NCI-H1417 treated with DMSO at 0.1 percent for 48 hours (cell line): ENCODE measurements at regions not wholly inside any gene's neighbourhood (a gene's known extent, or its start where the extent isn't known, plus 50 kb on each side); places are given as distances from the start of the nearest gene placed in this dataset.
"Not testable (repeated sequence)": the region's sequence is repeated elsewhere in the genome, so short reads cannot be mapped to it uniquely, and the experiment has no call there.

Source experiments
- DNase-seq: peaks from one replicate; lab custom pipeline; 2025; lab: John Stamatoyannopoulos, UW

DNA sequence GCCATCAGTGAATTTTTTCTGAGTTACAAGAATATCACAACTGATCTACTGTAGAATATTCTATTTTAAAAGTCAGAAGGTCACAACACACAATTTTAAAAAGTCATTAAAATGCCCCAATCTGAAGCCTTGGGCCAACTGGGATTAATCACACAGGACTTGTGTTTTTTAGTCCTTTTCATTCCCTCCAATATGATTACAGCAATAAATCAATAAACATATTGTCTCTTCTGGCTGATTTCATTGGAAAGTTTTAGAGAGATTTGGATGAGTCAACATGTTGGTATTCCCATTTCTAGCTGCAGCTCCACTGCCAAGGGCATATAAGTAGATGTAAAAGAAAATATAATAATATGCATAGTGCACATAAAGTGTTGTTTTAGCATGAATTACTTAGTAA, 85.8 kb downstream of the NIBAN1 start:
- DNase-seq = no peak

DNA sequence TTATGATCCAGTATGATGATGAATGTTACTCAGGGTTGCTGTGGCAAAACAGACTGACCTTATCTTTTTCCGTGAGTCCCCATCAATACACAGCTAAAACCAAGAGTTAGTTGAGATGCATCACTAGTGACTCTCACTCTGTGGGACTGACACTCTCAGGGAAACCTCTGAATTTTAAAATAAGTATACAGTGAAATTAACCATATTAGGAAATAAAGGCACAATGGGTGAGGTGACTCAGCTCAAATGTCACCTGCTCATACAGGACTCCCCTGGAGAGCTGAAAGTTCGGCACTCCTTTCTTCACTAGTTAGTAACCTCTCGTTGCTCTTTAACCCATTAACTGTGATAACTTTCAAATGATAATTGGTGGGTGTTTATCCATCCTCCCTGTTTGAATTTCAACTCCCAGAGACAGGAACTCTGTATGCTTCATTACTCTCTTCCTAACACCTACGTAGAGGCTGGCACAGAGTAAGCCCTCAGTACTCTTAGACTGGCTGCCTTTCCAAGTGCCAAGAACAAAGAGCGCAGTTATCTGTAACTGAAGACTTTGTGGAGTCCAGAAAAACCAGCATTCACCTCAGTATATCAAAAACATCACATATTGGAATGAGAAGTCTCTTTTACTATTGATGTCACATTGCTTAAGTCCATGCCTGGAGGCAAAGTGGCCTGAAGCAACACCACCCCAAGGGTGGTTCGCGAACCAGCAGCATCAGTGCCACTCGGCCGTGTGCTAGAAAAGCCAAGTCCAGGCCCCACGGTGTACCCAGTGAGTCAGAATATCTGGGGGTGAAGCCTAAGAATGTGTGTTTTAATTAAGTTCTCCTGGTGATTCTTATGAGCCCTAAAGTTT, 91.1 kb downstream of the NIBAN1 start:
- no peak for DNase-seq

DNA sequence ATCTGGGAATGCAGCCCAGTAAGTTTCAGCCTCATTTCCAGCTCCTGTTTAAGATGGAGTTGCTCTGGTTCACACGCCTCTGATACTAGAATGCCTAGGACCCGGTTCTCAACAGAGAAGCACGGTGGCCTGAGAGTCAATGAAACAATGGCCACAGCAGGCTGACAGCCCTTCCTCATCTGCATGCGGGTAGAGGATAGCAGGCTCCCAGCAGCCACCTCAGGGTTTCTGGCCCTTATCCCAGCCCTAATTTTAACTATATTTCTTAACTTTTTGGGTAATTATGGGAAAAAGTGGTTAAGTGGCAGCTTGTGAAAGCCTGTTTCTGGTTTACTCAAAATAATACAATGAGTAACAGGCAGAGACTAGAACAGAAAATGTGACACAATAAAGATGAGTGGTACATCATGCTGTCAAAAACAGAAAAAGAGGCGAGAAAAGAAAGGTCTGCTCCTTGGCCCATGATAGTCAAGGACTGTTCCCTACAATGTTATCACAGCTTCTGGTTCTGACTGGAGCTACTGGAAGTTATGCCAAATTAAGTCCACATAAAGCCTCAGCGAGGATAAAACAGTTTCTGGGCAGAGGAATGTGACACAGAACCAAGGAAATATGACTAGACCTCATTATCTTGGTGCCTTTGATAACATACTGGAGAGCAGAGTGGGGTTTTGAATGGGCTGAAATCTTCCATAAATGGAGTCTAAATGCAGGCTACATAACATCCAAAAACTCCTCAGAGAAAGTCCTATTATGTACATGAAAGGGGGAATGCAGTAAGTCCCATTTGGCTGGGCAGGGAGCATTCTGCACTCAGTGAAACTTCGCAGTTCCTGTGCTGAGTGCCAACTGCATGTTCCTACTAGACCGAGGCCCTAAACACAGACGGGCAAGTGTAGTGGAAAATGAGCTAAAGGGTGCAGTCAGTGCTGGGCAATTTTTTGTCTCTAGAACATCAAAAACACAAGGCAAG, 92.1 kb downstream of the NIBAN1 start:
- DNase-seq = no peak

DNA sequence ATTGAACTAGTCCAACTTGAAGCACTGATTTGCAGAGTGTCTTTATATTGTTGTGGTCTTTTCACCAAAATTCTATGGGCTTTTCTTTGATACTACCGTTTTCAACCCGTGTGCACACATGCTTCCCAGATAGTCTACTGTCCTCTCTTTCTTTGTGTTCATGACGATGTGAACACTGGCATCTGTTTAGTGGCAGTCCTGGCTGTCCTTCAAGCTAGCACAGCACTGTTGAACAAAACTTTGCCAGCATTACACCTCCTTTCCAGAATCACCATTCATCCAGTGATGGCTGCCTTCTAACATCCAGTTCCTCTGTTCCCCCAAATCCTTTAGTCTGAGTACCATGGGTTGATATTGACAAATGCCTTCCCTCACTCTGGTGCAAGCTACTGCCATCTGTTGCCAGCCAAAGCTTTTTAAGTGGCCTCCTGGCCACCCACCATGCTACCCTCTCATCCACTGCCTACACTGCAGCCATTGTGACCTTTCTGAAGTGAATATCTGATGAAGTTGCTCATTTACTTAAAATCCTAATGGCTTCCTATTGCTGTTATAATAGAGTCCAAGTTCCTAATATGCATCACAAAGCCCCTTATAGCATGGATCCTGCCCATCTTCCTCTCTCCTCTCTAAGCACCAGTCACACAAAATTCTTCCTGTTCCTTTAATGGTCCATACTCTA, 94.3 kb downstream of the NIBAN1 start:
- DNase-seq = no peak

DNA sequence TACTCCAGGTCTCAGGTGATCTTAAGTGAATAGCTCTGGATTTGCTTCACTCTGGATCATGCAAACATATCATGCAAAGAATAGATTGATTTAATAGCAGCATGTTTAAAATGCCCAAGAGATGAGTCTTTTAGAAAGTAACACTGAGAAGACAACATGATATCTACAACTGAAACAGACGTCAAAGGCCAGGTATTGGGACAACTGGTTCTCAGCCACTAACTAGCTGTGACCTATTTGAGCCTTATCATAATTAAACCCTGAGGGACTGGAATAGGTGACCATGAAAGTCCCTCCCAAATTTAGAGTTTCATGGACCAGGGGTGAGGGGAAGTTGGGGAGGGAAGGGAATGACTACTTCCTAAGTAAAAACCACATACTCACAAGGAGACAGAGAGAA, 95.7 kb downstream of the NIBAN1 start:
- DNase-seq = no peak

DNA sequence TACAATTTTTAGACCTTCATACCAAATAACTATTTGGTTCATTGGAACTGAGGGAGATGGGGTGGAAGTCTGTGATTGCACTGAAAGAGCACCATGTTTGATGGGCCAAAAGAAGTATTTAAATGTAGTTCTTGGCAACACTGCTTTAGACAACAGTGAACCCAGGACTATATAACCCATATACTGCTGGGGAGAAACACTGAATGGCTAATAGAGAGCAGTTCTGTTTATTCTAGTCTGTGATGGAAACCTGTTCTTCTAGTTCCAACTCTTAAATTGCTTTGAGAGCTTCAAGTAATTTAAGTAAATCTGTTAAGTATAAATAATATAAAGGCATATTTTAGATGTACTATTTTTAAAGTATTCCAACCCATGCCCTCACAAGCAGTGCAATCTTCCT, 96.3 kb downstream of the NIBAN1 start:
- no peak for DNase-seq

DNA sequence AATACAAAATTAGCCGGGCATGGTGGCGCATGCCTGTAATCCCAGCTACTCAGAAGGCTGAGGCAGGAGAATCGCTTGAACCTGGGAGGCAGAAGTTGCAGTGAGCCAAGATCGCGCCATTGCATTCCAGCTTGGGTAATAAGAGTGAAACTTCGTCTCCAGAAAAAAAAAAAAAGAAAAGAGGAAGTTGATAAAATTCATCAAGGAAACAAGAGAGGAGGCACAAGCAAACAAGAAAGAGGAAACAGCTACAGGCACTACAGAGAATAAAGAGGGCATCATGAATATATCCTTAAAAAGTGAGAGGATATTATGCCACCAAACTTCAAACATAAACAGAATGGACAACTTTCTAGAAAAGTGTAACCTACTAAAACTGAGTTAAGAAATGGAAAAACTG, 98.3 kb downstream of the NIBAN1 start:
- not testable (repeated sequence) for DNase-seq

DNA sequence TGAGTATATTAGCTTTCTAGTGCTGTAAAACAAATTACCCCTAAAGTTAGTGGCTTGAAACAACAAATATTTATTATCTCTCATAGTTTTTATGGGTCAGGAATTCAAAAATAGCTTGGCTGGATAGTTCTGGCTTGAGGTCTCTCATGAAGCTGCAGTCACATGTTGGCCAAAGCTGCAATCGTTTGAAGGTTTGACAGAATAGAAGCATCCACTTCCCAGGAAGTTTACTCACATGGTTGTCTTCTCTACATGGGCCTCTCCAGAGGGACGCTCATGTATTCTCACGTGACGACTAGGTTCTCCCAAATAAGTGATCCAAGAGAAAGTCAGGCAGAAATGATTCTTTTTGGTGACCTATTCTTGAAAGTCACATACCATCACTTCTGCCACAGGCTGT, 99.1 kb downstream of the NIBAN1 start:
- DNase-seq = no peak

DNA sequence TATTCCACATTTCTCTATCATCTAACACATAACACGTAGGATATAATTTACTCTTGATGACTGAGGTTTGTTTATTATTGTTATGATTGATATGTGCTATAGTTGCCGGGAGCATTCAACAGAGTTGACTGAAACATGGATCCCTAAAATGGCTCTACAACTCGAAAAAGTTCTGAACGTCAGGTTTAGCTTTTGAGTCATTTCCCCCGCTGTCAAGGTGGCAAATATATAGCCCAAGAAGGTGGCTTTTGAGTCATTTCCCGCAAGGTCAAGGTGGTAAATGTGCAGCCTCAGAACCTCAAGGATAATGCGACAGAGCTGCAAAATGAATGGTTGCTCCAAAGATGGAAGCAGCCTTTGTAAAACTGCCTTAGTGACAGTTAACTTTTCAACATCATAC, 104.0 kb downstream of the NIBAN1 start:
- no peak for DNase-seq

DNA sequence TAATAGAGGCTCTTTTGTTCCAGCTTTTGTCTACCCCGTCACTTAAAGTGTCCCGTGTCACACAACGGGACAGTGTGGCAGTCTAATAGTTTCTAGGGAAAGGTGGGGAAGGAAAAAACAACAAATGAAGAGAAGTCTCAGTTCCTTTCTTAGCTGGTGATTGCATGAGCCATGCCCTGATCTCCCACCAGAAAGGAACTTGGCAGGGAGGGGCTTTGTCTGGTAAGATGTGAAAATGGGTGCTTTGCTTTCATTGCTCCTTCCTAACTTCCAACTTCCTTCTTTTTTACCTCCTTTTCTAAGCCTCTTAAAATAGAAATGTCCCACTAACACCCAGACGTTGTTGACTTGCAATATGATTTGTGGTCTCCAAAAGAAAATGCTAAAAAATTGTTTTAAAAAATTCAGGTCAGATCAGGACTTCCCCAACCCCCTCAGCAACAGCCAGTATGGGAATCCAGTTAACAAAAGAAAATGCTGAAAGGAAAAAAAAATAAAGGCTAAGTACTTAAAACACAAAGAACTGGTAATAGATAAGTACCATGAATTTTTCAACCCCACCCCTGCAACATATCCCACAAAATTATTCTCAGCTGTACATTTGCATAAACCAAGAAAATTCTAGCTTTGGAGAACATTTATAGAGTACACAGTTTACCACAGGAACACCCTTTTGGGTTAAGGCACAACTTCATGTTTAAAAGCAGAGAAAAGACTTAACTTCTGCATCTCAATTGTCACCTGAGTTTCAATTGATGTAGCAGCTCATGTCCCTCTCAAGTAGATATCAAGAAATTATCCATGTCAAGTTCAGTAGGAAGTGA, 106.2 kb downstream of the NIBAN1 start:
- DNase-seq = no peak

DNA sequence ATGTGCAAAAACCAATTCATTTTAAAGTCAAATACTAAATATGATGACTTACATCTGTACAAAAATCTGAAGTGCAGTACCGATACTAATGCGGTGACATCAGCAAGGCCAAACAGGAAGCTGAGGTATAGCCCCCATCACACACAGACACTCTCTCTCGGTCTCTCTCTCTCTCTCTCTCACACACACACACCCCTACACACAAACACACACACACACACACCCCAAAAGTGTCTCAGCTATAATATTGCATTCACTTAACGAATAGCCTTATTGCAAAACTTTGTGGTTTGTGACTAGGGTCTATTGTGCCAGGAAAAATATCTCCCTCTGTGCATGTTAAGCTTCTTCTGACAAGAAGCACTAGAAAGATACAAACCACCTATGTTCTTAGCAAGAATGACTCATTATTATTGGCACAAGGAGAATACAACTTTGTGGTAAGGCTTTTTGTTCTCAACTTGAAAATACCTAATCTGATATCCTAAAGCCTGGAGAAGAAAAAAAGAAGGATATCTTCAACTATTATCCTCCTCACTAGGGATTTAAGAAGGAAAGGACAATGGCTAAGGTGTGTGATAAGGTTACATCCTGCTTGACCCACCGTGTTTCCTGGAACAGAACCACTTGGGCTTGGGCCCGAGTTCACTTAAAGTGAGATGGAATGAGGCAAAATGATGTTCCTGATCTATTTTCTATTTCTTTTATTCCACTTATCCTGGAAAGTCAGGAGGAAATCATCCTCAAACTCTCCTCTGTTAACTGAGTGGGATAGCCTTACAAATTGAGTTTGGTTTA, 107.1 kb downstream of the NIBAN1 start:
- DNase-seq = no peak

DNA sequence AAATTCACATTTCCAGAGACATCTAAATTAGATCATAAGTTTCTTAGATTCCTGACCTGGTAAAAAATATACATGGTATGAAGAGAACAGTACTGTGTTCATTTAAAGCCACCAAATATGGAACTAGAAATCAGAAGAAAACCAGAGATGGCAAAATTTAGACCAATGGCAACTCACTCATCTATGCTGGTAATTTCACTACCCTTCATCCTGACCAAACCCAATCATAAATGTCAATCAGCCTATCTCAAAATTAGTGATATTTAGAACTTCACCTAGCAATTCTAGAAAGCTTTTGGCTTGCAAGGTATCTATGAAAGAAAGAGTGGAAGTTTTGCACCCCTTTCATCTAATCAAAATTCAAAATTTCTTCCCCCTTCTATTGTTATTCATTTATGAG, 107.7 kb downstream of the NIBAN1 start:
- no peak for DNase-seq

DNA sequence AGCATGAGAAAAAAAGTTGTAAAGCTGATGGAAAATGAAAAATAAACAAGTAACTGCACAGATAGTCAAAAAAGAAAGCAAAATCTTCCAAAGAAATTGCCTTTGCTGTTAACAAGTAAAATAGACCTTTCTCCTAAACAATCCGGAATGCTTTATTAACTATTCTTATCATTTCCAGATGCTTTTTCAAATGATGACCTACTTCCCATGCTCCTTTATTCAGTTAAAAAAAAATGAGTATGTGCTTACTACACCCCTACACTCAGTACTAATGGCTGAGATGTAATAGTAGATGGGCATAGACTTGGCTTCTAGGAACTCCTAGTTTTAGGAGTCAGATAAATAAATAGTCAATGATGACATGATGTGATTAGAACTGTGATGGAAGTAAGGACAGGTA, 108.5 kb downstream of the NIBAN1 start:
- no peak for DNase-seq

DNA sequence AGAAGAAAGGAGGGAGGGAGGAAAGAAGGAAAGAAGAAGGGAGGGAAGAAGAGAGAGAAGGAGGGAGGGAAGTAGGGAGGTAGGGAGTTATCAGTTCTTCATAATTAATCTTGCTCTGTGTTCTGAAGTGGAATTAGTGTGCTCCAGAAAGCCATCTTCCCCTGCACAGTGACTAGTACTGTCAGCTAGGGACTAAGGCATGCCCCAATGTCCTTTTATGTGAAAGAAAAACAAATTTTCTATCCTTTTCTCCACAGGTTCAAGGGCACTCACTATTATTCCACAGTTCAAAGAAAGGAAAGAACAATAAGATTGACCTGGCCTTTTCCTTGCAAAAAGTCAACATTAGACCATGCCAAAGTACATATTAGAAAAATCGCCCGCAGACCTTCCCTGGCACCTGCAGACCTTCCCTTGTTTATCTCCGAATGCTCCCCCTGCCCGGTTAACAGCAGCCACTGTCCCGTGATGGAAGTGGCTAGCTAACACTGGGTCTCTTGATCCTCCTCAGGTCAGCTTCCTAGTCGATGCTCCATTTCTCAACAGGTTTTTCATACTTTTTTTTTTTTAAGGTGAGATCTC, 107.2 kb upstream of the EDEM3 start:
- DNase-seq = no peak

DNA sequence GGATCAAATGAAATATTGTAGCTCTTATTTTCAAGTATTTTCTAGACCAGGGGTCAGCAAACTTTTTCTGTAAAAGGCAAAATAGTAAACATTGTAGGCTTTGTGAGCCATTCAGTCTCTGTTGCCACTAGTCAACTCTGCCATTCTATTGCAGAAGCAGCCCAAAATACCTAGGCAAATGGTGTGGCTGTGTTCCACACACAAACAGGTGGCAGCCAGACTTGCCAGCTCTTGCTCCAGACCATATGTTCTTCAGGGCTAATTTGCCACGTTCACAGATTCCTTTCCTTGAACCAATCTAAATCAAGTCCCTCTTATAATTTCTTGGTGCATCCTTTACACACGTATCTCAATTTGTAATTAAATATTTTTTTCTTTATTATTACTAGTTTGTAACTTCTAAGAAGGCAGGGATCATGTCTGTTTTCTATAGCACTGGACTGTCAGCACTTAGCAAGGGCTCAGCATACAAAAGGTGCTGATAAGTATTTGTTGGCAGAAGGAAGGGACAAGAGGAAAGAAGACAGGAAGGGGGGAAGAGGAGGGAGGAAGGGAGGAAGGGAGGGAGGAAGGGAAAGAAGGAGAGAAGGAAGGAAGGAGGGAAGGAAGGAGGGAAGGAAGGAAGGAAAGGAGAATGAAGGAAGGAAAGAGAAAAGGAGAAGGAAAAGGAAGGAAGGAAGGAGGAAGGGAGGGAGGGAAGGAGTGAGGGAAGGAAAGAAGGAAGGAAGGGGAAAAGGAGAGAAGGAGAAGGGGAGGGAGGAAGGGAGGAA, 106.5 kb upstream of the EDEM3 start:
- no peak for DNase-seq

DNA sequence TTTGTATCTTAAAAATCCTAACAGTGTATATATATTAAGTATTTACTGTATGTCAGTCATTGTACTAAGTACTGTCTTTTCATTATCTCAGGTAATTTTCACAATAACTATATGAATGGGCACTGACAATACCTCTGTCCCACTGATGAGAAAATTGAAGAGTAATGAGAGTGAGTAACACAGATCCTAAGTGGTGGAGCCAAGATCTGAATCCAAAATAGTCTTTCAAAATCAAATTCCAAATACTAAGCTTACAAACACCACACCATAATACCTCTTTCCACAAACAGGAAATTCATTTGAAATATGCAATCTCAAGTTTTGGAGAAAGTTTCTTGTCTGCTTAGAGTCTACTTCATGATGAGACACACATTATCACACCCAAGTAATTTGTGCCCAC, 105.9 kb upstream of the EDEM3 start:
- no peak for DNase-seq

DNA sequence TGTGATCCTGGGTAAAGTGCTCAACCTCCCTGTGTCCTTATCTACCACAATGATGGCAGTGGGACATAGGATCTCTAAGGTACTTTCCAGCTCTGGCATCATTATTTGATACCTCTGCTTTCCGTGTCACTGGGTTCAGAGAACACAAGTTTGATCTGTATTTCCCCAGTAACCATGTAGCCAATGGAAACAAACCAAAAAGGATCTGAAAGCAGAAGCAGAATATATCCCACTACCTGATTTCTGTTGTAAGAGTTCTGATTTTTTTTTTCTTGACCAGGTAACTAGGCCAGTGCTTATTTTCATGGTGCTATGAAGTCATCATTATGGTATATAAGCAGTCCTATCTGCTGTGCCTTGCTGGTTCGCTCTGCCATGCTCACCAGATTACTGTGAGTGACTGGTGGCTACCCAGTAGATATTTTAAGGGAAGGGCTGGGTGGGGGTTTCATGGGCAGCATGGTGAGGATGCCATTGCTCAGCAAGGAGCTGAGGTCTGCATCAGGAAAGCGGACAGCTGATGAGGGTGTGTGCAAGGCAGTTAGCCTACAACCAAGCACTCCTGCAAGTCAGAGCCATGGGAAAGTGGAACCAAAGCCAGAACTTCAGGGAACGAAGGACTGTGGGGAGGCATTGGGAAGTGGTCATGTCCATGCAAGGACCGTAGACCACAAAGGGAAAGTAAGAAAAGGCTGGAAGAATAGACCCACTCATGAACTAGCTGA, 104.9 kb upstream of the EDEM3 start:
- no peak for DNase-seq

DNA sequence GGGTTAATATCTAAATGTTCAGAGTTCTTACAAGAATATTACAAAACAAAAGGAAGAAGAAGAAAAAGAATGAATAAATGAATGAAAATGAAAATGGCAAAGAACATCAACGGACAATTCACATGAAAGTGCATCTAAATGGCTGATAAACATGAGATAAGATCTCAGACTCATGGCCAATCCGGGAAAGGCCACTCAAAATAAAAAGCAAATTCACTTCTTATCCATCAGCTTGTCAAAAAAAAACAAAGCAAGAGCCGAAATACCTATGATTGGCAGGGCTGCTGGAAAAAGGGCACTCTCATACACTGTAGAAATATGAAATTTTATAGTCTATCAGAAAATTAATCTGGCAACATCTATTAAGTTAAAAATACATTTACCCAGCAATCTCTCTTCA, 103.6 kb upstream of the EDEM3 start:
- DNase-seq = no peak
